Psoas muscle (tissue), 7 donors: ENCODE measurements at regions not wholly inside any gene's neighbourhood (a gene's known extent, or its start where the extent isn't known, plus 50 kb on each side); places are given as distances from the start of the nearest gene placed in this dataset.

Experiments used
- ATAC-seq, 4 donors: fragments of 200-7000 bp; cut with Tn5 transposase; one replicate each; pipeline ENCODE4 v1.9.1; 2020; ENCODE audit warnings: moderate library complexity in 3 of 4, mild to moderate bottlenecking in 2 of 4
- DNase-seq, 2 donors: peaks; one replicate each; pipeline ENCODE4 v3.0.0-alpha.2; 2020
- H3K27ac ChIP-seq: fragments of 200-600 bp; one replicate; pipeline ENCODE4 v1.8.0; 2022
- H3K27me3 ChIP-seq, 3 donors: fragments of 200-600 bp in 1 of 3; one replicate each; pipeline versions ENCODE4 v1.6.1 to v1.8.0; 2013 to 2022; ENCODE audit warnings: low read length in 2 of 3, mild to moderate bottlenecking in 2 of 3, moderate library complexity in 1 of 3; ENCODE audit not compliant: insufficient read depth in 3 of 3
- H3K36me3 ChIP-seq, 2 donors: fragments of 200-600 bp in 1 of 2; one replicate each; pipeline versions ENCODE4 v1.6.1 to v1.8.0; 2013 to 2022; ENCODE audit warnings: low read depth in 1 of 2, mild to moderate bottlenecking in 1 of 2, moderate library complexity in 1 of 2; ENCODE audit not compliant: insufficient read depth in 1 of 2
- H3K4me1 ChIP-seq: fragments of 200-600 bp; one replicate; pipeline ENCODE4 v1.8.0; 2022
- H3K4me3 ChIP-seq: fragments of 200-600 bp; one replicate; pipeline ENCODE4 v1.8.0; 2022; ENCODE audit warnings: mild to moderate bottlenecking
- H3K9me3 ChIP-seq: fragments of 200-600 bp; one replicate; pipeline ENCODE4 v1.8.0; 2022
- CTCF ChIP-seq: fragments of 200-600 bp; IDR thresholded peaks from one replicate; pipeline ENCODE4 v1.8.0; 2022; ENCODE audit warnings: antibody characterized with exemption
- WGBS, 3 donors: extraction: QIAGEN DNeasy Blood & Tissue Kit; methylation state at CpG; one replicate each; pipeline versions ENCODE4 v1.1.6 to v1.1.7; 2013; 5-methylcytosine and 5-hydroxymethylcytosine counted together
- intact Hi-C, 2 donors: fragments of 100-400 bp; cut with DNase I; formaldehyde crosslinking; loops; one replicate each; pipeline versions ENCODE4 v1.11.0 to v1.14.2; 2022
- donor health status: healthy with polysubstance abuse.
- donor health status: DM: no; HTN: no; CAD: no; lungs with moderate emphysema.
- donor health status: Bipolar disorder and iron deficiency.
- donor health status: healthy.
- donor health status: DM: yes; HTN: yes; CAD: no.
- donor health status: DM: no; HTN: no; CAD: no.
- donor health status: DM: yes; HTN: yes; CAD: no.

- H3K36me3 ChIP-seq = no peaks in the 10 kb centered on the region
These were observed 699.5 kb downstream of the TYW1 start for GRCh38 chr7:67696124-67696523.

GRCh38 chr7:67696878-67697277, 700.2 kb downstream of the TYW1 start:
- H3K36me3 ChIP-seq = no peaks in the 10 kb centered on the region
- intact Hi-C loops = no loop called here
- TF ChIP-seq CTCF = no peak
- 82 to 86% (median 82%) methylated on average over 7 of the region's 7 CpGs for WGBS, 3 donors
- ATAC-seq = no peak
- H3K4me1 ChIP-seq = no peaks in the 10 kb centered on the region
- DNase-seq = no peak
- H3K27me3 ChIP-seq = no peaks in the 10 kb centered on the region
- H3K9me3 ChIP-seq = no peaks in the 10 kb centered on the region
- H3K4me3 ChIP-seq = no peak overlapping the region
- H3K27ac ChIP-seq = no peak overlapping the region

More at GRCh38 chr7:67696124-67696523, 699.5 kb downstream of the TYW1 start:
- no peak overlapping the region for H3K27ac ChIP-seq
- H3K4me3 ChIP-seq = no peak overlapping the region
- DNase-seq = no peak
- H3K27me3 ChIP-seq = no peaks in the 10 kb centered on the region
- no peak for ATAC-seq
- 60 to 74% (median 64%) methylated on average over 5 of the region's 5 CpGs for WGBS, 3 donors
- no peaks in the 10 kb centered on the region for H3K9me3 ChIP-seq
- H3K4me1 ChIP-seq = no peaks in the 10 kb centered on the region
- no peak for TF ChIP-seq CTCF
- intact Hi-C loops = no loop called here

GRCh38 chr7:67698354-67698753, 701.7 kb downstream of the TYW1 start:
- 57 to 89% (median 86%) methylated on average over 6 of the region's 6 CpGs for WGBS, 3 donors
- no peak for ATAC-seq

GRCh38 chr7:67705850-67706249, 709.2 kb downstream of the TYW1 start:
- Histone ChIP-seq H3K27ac (no peak overlapping the region), H3K9me3 (peaks cover 3% of the 10 kb centered on the region), H3K36me3 (no peaks in the 10 kb centered on the region), H3K4me1 (no peaks in the 10 kb centered on the region), H3K27me3 (no peaks in the 10 kb centered on the region), H3K4me3 (no peak overlapping the region)
- intact Hi-C loops = no loop called here
- 55 to 59% (median 58%) methylated on average over 2 of the region's 2 CpGs for WGBS, 3 donors
- no peak for ATAC-seq
- DNase-seq = no peak
- TF ChIP-seq CTCF = no peak

More at GRCh38 chr7:67698354-67698753, 701.7 kb downstream of the TYW1 start:
- intact Hi-C loops = no loop called here
- no peak for TF ChIP-seq CTCF
- Histone ChIP-seq H3K4me3 (no peak overlapping the region), H3K36me3 (no peaks in the 10 kb centered on the region), H3K4me1 (no peaks in the 10 kb centered on the region), H3K9me3 (peaks cover 3% of the 10 kb centered on the region), H3K27ac (no peak overlapping the region), H3K27me3 (no peaks in the 10 kb centered on the region)
- no peak for DNase-seq

- H3K27me3 ChIP-seq = no peaks in the 10 kb centered on the region
- no peak overlapping the region for H3K27ac ChIP-seq
- H3K9me3 ChIP-seq = no peaks in the 10 kb centered on the region
- no peaks in the 10 kb centered on the region for H3K4me1 ChIP-seq
- no peak for TF ChIP-seq CTCF
- DNase-seq (no peak), ATAC-seq (no peak)
- no peaks in the 10 kb centered on the region for H3K36me3 ChIP-seq
- WGBS, 3 donors = 82 to 91% (median 85%) methylated on average over 6 of the region's 6 CpGs
- H3K4me3 ChIP-seq = no peak overlapping the region
- intact Hi-C loops = no loop called here
These were observed 715.1 kb downstream of the TYW1 start for GRCh38 chr7:67711706-67712105.
